ENCODE measurements at regions not wholly inside any gene's neighbourhood (a gene's known extent, or its start where the extent isn't known, plus 50 kb on each side); places are given as distances from the start of the nearest gene placed in this dataset.

GRCh38 chr1:59128784-59129227 lies 168.1 kb upstream of the FGGY start:
- peak; percentile 89 for DNase-seq

GRCh38 chr1:59132295-59132694 lies 164.6 kb upstream of the FGGY start:
- DNase-seq: peak; percentile 48

GRCh38 chr1:59133997-59134396 lies 162.9 kb upstream of the FGGY start:
- DNase-seq: no peak

- peak; percentile 50 for DNase-seq
Measured at GRCh38 chr1:59135761-59136255, 161.1 kb upstream of the FGGY start.

- DNase-seq: peak; percentile 51
Measured at GRCh38 chr1:59136541-59137275, 160.2 kb upstream of the FGGY start.

- no peak for DNase-seq
Measured at GRCh38 chr1:59137276-59137615, 159.6 kb upstream of the FGGY start.

GRCh38 chr1:59137968-59138367 lies 158.9 kb upstream of the FGGY start:
- DNase-seq: no peak

GRCh38 chr1:59138402-59138801 lies 158.5 kb upstream of the FGGY start:
- DNase-seq: no peak

GRCh38 chr1:59139396-59139795 lies 157.5 kb upstream of the FGGY start:
- DNase-seq: no peak

- DNase-seq: no peak
Measured at GRCh38 chr1:59141267-59141863, 155.5 kb upstream of the FGGY start.

- no peak for DNase-seq
Measured at GRCh38 chr1:59142311-59143132, 154.4 kb upstream of the FGGY start.

- peak; percentile 92 for DNase-seq
Measured at GRCh38 chr1:59143133-59143487, 153.8 kb upstream of the FGGY start.

- DNase-seq: peak; percentile 63
Measured at GRCh38 chr1:59143811-59144210, 153.1 kb upstream of the FGGY start.

GRCh38 chr1:59144959-59145358 lies 151.9 kb upstream of the FGGY start:
- no peak for DNase-seq

- no peak for DNase-seq
Measured at GRCh38 chr1:59146056-59146455, 150.8 kb upstream of the FGGY start.

GRCh38 chr1:59146651-59147358 lies 150.1 kb upstream of the FGGY start:
- DNase-seq: peak; percentile 62

GRCh38 chr1:59149435-59149834 lies 147.5 kb upstream of the FGGY start:
- DNase-seq: no peak

GRCh38 chr1:59150577-59151386 lies 146.1 kb upstream of the FGGY start:
- DNase-seq: peak; percentile 92

- DNase-seq: no peak
Measured at GRCh38 chr1:59151387-59151761, 145.5 kb upstream of the FGGY start.

GRCh38 chr1:59151860-59152259 lies 145.0 kb upstream of the FGGY start:
- DNase-seq: peak; percentile 17

- no peak for DNase-seq
Measured at GRCh38 chr1:59152511-59152910, 144.4 kb upstream of the FGGY start.

GRCh38 chr1:59154401-59154800 lies 142.5 kb upstream of the FGGY start:
- no peak for DNase-seq

Measured in dermis blood vessel endothelial cell (primary cell).